ENCODE measurements at regions not wholly inside any gene's neighbourhood (a gene's known extent, or its start where the extent isn't known, plus 50 kb on each side); places are given as distances from the start of the nearest gene placed in this dataset.

DNA sequence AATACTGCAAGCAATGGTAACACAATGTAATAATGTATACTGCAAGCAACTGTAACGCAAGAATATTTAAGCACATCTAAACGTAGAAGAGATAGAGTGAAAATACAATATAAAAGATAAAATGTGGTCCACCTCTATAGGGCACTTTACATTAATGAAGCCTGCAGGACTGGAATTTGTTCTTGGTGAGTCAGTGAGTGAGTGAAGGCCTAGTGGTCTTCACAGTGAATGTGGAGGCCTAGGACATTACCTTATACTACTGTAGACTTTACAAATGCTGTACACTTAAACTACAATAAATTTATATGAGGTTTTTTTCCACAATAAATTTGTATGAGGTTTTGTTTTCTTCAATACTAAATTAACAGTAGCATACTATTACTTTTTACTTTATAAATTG is 287.4 kb upstream of the SNX7 start:
- Histone ChIP-seq H3K4me1 (ENCODE audit: control insufficient read depth in 2 of 3, insufficient read depth in 2 of 3, low read depth in 1 of 3, low read length in 3 of 3) (no peaks in the 10 kb centered on the region), H3K27ac (ENCODE audit: low read depth in 2 of 2, low read length in 2 of 2) (no peak overlapping the region), H3K27me3 (ENCODE audit: control insufficient read depth, insufficient read depth, low read length) (no peaks in the 10 kb centered on the region), H3K9me3 (ENCODE audit: control insufficient read depth in 2 of 3, insufficient read depth in 1 of 3, low read length in 3 of 3) (no peaks in the 10 kb centered on the region), H3K4me3 (ENCODE audit: low read length in 3 of 3) (no peak overlapping the region), H3K36me3 (ENCODE audit: control insufficient read depth in 2 of 3, insufficient read depth in 3 of 3, low read length in 3 of 3) (no peaks in the 10 kb centered on the region), H3K9ac (ENCODE audit: low read length in 3 of 3) (no peak overlapping the region)
- TF ChIP-seq, protein P1, sequence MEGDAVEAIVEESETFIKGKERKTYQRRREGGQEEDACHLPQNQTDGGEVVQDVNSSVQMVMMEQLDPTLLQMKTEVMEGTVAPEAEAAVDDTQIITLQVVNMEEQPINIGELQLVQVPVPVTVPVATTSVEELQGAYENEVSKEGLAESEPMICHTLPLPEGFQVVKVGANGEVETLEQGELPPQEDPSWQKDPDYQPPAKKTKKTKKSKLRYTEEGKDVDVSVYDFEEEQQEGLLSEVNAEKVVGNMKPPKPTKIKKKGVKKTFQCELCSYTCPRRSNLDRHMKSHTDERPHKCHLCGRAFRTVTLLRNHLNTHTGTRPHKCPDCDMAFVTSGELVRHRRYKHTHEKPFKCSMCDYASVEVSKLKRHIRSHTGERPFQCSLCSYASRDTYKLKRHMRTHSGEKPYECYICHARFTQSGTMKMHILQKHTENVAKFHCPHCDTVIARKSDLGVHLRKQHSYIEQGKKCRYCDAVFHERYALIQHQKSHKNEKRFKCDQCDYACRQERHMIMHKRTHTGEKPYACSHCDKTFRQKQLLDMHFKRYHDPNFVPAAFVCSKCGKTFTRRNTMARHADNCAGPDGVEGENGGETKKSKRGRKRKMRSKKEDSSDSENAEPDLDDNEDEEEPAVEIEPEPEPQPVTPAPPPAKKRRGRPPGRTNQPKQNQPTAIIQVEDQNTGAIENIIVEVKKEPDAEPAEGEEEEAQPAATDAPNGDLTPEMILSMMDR (IDR thresholded peaks at IDR 0.05; ENCODE audit: borderline replicate concordance, extremely low read depth, insufficient read depth): no peak
- intact Hi-C loops (cut with DNase I): no loop called here
- FAIRE-seq (no peak), DNase-seq (no peak)

DNA sequence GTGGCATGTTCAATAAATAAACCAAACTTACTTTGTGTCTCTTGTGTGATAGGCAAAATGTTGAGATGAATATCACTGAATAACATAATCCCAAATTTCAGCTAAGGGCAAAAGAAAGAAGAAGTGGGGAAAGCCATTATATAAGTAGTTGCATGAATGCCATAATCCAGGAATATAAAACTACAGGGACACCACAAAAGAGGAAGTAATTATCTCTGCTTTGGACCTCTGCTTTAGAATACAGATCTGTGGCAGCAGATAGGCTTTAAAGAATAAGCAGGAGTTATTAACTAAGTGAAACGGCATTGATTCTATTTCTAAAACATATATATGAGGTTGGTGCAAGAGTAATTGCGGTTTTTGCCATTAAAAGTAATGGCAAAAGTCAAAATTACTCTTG is 288.5 kb upstream of the SNX7 start:
- TF ChIP-seq, protein P1 (IDR thresholded peaks at IDR 0.05; ENCODE audit: borderline replicate concordance, extremely low read depth, insufficient read depth): no peak
- Histone ChIP-seq H3K36me3 (ENCODE audit: control insufficient read depth in 2 of 3, insufficient read depth in 3 of 3, low read length in 3 of 3) (no peaks in the 10 kb centered on the region), H3K9me3 (ENCODE audit: control insufficient read depth in 2 of 3, insufficient read depth in 1 of 3, low read length in 3 of 3) (no peaks in the 10 kb centered on the region), H3K4me3 (ENCODE audit: low read length in 3 of 3) (no peak overlapping the region), H3K27ac (ENCODE audit: low read depth in 2 of 2, low read length in 2 of 2) (no peak overlapping the region), H3K9ac (ENCODE audit: low read length in 3 of 3) (no peak overlapping the region), H3K27me3 (ENCODE audit: control insufficient read depth, insufficient read depth, low read length) (no peaks in the 10 kb centered on the region), H3K4me1 (ENCODE audit: control insufficient read depth in 2 of 3, insufficient read depth in 2 of 3, low read depth in 1 of 3, low read length in 3 of 3) (no peaks in the 10 kb centered on the region)
- intact Hi-C loops (cut with DNase I): no loop called here
- FAIRE-seq: no peak
- DNase-seq: no peak

DNA sequence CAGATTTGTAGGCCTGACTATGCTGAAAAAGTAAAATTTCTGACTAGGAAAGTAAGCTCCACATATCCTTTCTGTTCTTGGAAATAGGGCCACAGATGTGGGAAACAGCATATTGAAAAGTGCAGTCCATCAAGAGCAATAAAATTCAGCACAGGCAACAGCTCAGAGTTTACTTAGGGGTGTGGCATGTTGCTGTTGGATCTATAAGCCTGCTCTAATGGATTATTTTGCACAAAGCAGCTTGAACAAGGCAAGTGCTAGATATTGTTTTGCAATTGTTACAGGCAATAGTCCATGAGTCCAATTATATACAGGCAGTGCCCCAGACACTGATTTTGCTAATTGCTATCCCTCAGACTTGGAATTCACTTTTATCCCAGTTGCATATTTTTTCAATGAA is 289.8 kb upstream of the SNX7 start:
- no peak for FAIRE-seq

DNA sequence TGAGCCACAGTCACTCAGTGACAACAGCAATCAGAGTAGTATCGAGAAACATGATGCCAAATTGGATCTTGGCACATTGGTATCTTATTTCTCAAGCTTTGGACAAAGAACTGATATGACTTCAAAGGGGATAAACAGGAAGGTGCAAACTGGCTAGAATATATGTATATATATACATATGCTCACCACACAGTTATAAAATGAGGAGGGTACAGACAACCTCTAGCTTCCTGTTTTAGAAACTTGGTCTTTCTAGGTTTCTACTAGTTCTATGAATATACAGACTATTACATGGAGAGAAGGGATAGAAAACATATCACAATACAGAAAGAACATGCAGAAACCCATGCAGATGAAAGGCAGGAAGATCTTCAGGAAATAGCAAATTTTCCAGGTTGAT is 292.1 kb upstream of the SNX7 start:
- intact Hi-C loops (cut with DNase I): no loop called here

More for the DNA sequence above, 289.8 kb upstream of the SNX7 start:
- TF ChIP-seq, protein P1 (IDR thresholded peaks at IDR 0.05; ENCODE audit: borderline replicate concordance, extremely low read depth, insufficient read depth): no peak
- intact Hi-C loops (cut with DNase I): no loop called here
- Histone ChIP-seq H3K4me1 (ENCODE audit: control insufficient read depth in 2 of 3, insufficient read depth in 2 of 3, low read depth in 1 of 3, low read length in 3 of 3) (no peaks in the 10 kb centered on the region), H3K9me3 (ENCODE audit: control insufficient read depth in 2 of 3, insufficient read depth in 1 of 3, low read length in 3 of 3) (no peaks in the 10 kb centered on the region), H3K9ac (ENCODE audit: low read length in 3 of 3) (no peak overlapping the region), H3K4me3 (ENCODE audit: low read length in 3 of 3) (no peak overlapping the region), H3K36me3 (ENCODE audit: control insufficient read depth in 2 of 3, insufficient read depth in 3 of 3, low read length in 3 of 3) (no peaks in the 10 kb centered on the region), H3K27me3 (ENCODE audit: control insufficient read depth, insufficient read depth, low read length) (no peaks in the 10 kb centered on the region), H3K27ac (ENCODE audit: low read depth in 2 of 2, low read length in 2 of 2) (no peak overlapping the region)
- no peak for DNase-seq

More for the DNA sequence above, 292.1 kb upstream of the SNX7 start:
- H3K4me1 ChIP-seq (ENCODE audit: control insufficient read depth in 2 of 3, insufficient read depth in 2 of 3, low read depth in 1 of 3, low read length in 3 of 3): no peaks in the 10 kb centered on the region
- H3K27ac ChIP-seq (ENCODE audit: low read depth in 2 of 2, low read length in 2 of 2): no peak overlapping the region
- H3K4me3 ChIP-seq (ENCODE audit: low read length in 3 of 3): no peak overlapping the region
- H3K36me3 ChIP-seq (ENCODE audit: control insufficient read depth in 2 of 3, insufficient read depth in 3 of 3, low read length in 3 of 3): no peaks in the 10 kb centered on the region
- no peaks in the 10 kb centered on the region for H3K9me3 ChIP-seq (ENCODE audit: control insufficient read depth in 2 of 3, insufficient read depth in 1 of 3, low read length in 3 of 3)
- FAIRE-seq (no peak), DNase-seq (no peak)
- TF ChIP-seq, protein P1 (IDR thresholded peaks at IDR 0.05; ENCODE audit: borderline replicate concordance, extremely low read depth, insufficient read depth): no peak
- H3K9ac ChIP-seq (ENCODE audit: low read length in 3 of 3): no peak overlapping the region
- H3K27me3 ChIP-seq (ENCODE audit: control insufficient read depth, insufficient read depth, low read length): no peaks in the 10 kb centered on the region

Data from kidney (tissue), 13 donors.